Smooth muscle cell (in vitro differentiated cells): ENCODE measurements at regions not wholly inside any gene's neighbourhood (a gene's known extent, or its start where the extent isn't known, plus 50 kb on each side); places are given as distances from the start of the nearest gene placed in this dataset.

Source experiments
- DNase-seq: peaks from one replicate; lab custom pipeline; 2025; ENCODE audit not compliant: unreplicated experiment; lab: John Stamatoyannopoulos, UW
- H2AFZ ChIP-seq: fragments of 200-600 bp; sonication (generic); 2 replicates; pipeline ENCODE4 v1.6.0; 2016; ENCODE audit warnings: antibody characterized with exemption, low read depth, mild to moderate bottlenecking
- H3F3A ChIP-seq: fragments of 200-600 bp; sonication (generic); 2 replicates; pipeline ENCODE4 v1.6.0; 2017; ENCODE audit warnings: antibody characterized with exemption, low read depth
- H3K27ac ChIP-seq: fragments of 200-600 bp; sonication (generic); 2 replicates; pipeline ENCODE4 v1.5.1; 2016; ENCODE audit warnings: low read depth, mild to moderate bottlenecking
- H3K27me3 ChIP-seq: fragments of 200-600 bp; sonication (generic); 2 replicates; pipeline ENCODE4 v1.6.1; 2016; ENCODE audit warnings: low read depth, mild to moderate bottlenecking
- H3K36me3 ChIP-seq: fragments of 200-600 bp; sonication (generic); 2 replicates; pipeline ENCODE4 v1.5.1; 2016; ENCODE audit warnings: low read depth
- H3K4me1 ChIP-seq: fragments of 200-600 bp; sonication (generic); 2 replicates; pipeline ENCODE4 v1.5.1; 2016; ENCODE audit warnings: low read depth
- H3K4me2 ChIP-seq: fragments of 200-600 bp; sonication (generic); 2 replicates; pipeline ENCODE4 v1.6.0; 2016; ENCODE audit warnings: mild to moderate bottlenecking
- H3K4me3 ChIP-seq: fragments of 200-600 bp; sonication (generic); 2 replicates; pipeline ENCODE4 v1.5.1; 2016; ENCODE audit warnings: mild to moderate bottlenecking
- H3K79me2 ChIP-seq: fragments of 200-600 bp; sonication (generic); 2 replicates; pipeline ENCODE4 v1.6.0; 2016; ENCODE audit warnings: low read depth, mild to moderate bottlenecking
- H3K9ac ChIP-seq: fragments of 200-600 bp; sonication (generic); 2 replicates; pipeline ENCODE4 v1.6.0; 2016; ENCODE audit warnings: low read depth
- H3K9me3 ChIP-seq: fragments of 200-600 bp; sonication (generic); replicated peaks from 2 replicates; pipeline ENCODE4 v1.5.1; 2016; ENCODE audit warnings: low read depth
- H4K20me1 ChIP-seq: fragments of 200-600 bp; sonication (generic); 2 replicates; pipeline ENCODE4 v1.6.0; 2016; ENCODE audit warnings: low read depth
- CTCF ChIP-seq: fragments of 200-600 bp; sonication (generic); IDR thresholded peaks from 2 replicates; pipeline ENCODE4 v1.5.1; 2017; ENCODE audit warnings: borderline replicate concordance, mild to moderate bottlenecking, antibody characterized with exemption; ENCODE audit not compliant: insufficient read depth, poor library complexity, severe bottlenecking
- WGBS: methylation state at CpG from one replicate; pipeline ENCODE4 v1.1.7; 2016; ENCODE audit warnings: low lambda C conversion rate; 5-methylcytosine and 5-hydroxymethylcytosine counted together

- 82% methylated on average over 6 of the region's 6 CpGs for WGBS
- H3K36me3 ChIP-seq, result no peaks in the 10 kb centered on the region
- peak overlapping the region; percentile 82 for H2AFZ ChIP-seq
- DNase-seq, result no peak
- no peak overlapping the region for H3K4me3 ChIP-seq
- H4K20me1 ChIP-seq, result no peaks in the 10 kb centered on the region
- H3K4me2 ChIP-seq, result no peak overlapping the region
- H3F3A ChIP-seq, result peaks cover 3% of the 10 kb centered on the region
- TF ChIP-seq CTCF, result no peak
- no peak overlapping the region for H3K9ac ChIP-seq
- no peaks in the 10 kb centered on the region for H3K9me3 ChIP-seq
- peak overlapping the region; percentile 20 for H3K27ac ChIP-seq
- H3K27me3 ChIP-seq, result no peaks in the 10 kb centered on the region
- H3K79me2 ChIP-seq, result no peaks in the 10 kb centered on the region
- peaks cover 5% of the 10 kb centered on the region for H3K4me1 ChIP-seq
Measured at GRCh38 chr7:81624650-81625631, 144.9 kb downstream of the HGF start.

- Histone ChIP-seq H3K4me3 (no peak overlapping the region), H3K36me3 (no peaks in the 10 kb centered on the region), H3F3A (peaks cover 3% of the 10 kb centered on the region), H3K79me2 (no peaks in the 10 kb centered on the region), H3K27ac (peak overlapping the region; percentile 63), H2AFZ (peak overlapping the region; percentile 78), H3K4me1 (peaks cover 5% of the 10 kb centered on the region), H3K9ac (no peak overlapping the region), H3K27me3 (no peaks in the 10 kb centered on the region), H3K9me3 (no peaks in the 10 kb centered on the region), H3K4me2 (no peak overlapping the region), H4K20me1 (no peaks in the 10 kb centered on the region)
- no peak for TF ChIP-seq CTCF
- 68% methylated on average over 1 of the region's 1 CpG for WGBS
- DNase-seq, result no peak
Measured at GRCh38 chr7:81624021-81624592, 145.7 kb downstream of the HGF start.

GRCh38 chr7:81623251-81623855 lies 146.5 kb downstream of the HGF start:
- Histone ChIP-seq H3K79me2 (no peaks in the 10 kb centered on the region), H3K27me3 (no peaks in the 10 kb centered on the region), H3K27ac (peak overlapping the region; percentile 63), H3K9ac (no peak overlapping the region), H3K4me3 (no peak overlapping the region), H3K36me3 (no peaks in the 10 kb centered on the region), H3K9me3 (no peaks in the 10 kb centered on the region), H3F3A (peaks cover 6% of the 10 kb centered on the region), H4K20me1 (no peaks in the 10 kb centered on the region), H3K4me2 (no peak overlapping the region), H3K4me1 (peaks cover 5% of the 10 kb centered on the region), H2AFZ (peak overlapping the region; percentile 78)
- no peak for DNase-seq
- TF ChIP-seq CTCF, result no peak
- WGBS, result 35% methylated on average over 1 of the region's 1 CpG
